B cell (primary cell): ENCODE measurements at regions not wholly inside any gene's neighbourhood (a gene's known extent, or its start where the extent isn't known, plus 50 kb on each side); places are given as distances from the start of the nearest gene placed in this dataset.
"Not testable (repeated sequence)": the region's sequence is repeated elsewhere in the genome, so short reads cannot be mapped to it uniquely, and the experiment has no call there.

Experiments used
- ATAC-seq: fragments of 200-7000 bp; cut with Tn5 transposase; one replicate; pipeline ENCODE4 v1.10.0; 2021; ENCODE audit warnings: low read depth, mild to moderate bottlenecking, moderate number of reproducible peaks, moderate library complexity
- CTCF ChIA-PET: fragments of 350-600 bp; sonication (Branson Sonifier 250); formaldehyde crosslinking; loops from one replicate; lab custom pipeline; 2021; ENCODE audit warnings: antibody characterized with exemption, inconsistent platforms; lab: Charles Lee
- POLR2A ChIA-PET: fragments of 350-600 bp; sonication (Branson Sonifier 250); formaldehyde crosslinking; loops from one replicate; lab custom pipeline; 2021; ENCODE audit warnings: antibody characterized with exemption; lab: Charles Lee
- DNase-seq: peaks from one replicate; pipeline ENCODE4 v3.0.0; 2013
- H2AFZ ChIP-seq: 2 replicates; pipeline ENCODE4 v1.6.1; 2012; ENCODE audit warnings: mild to moderate bottlenecking, low read depth, low read length; ENCODE audit not compliant: insufficient read depth, poor library complexity, severe bottlenecking
- H3K27ac ChIP-seq, 2 donors: 1 replicate in 1 of 2; 2 replicates in 1 of 2; pipeline ENCODE4 v1.5.1; 2012 to 2013; ENCODE audit warnings: low read length in 2 of 2, mild to moderate bottlenecking in 2 of 2, moderate library complexity in 1 of 2
- H3K27me3 ChIP-seq, 4 experiments: fragments of 200-600 bp in 1 of 4; sonication (generic) in 1 of 4; replicated peaks in 1 of 4; 1 replicate in 2 of 4; 2 replicates in 2 of 4; pipeline versions ENCODE4 v1.6.1 to v1.7.0; 2013 to 2016; ENCODE audit warnings: low read length in 3 of 4, mild to moderate bottlenecking in 2 of 4, mixed read lengths in 1 of 4, moderate library complexity in 1 of 4; ENCODE audit not compliant: insufficient read depth in 4 of 4, control insufficient read depth in 3 of 4; ENCODE audit errors: control extremely low read depth in 1 of 4
- H3K36me3 ChIP-seq, 2 experiments: replicated peaks in 1 of 2; 1 replicate in 1 of 2; 2 replicates in 1 of 2; pipeline versions ENCODE4 v1.6.1 to v1.7.1; 2013; ENCODE audit warnings: low read length in 1 of 2; ENCODE audit not compliant: insufficient read depth in 2 of 2, control insufficient read depth in 1 of 2; ENCODE audit errors: control extremely low read depth in 1 of 2, extremely low read depth in 1 of 2
- H3K4me1 ChIP-seq, 2 donors: fragments of 200-600 bp in 1 of 2; sonication (generic) in 1 of 2; 1 replicate in 1 of 2; 2 replicates in 1 of 2; pipeline versions ENCODE4 v1.5.1 to v1.6.1; 2013 to 2017; ENCODE audit warnings: low read length in 2 of 2; ENCODE audit not compliant: control insufficient read depth in 2 of 2, insufficient read depth in 2 of 2
- H3K4me2 ChIP-seq: replicated peaks from 2 replicates; pipeline ENCODE3; 2012; ENCODE audit warnings: mild to moderate bottlenecking, low read depth, low read length; ENCODE audit not compliant: poor library complexity, severe bottlenecking
- H3K4me3 ChIP-seq, 5 experiments: fragments of 200-600 bp in 1 of 5; sonication (generic) in 1 of 5; 1 replicate in 3 of 5; 2 replicates in 2 of 5; pipeline versions ENCODE4 v1.5.1 to v1.7.0; 2011 to 2016; ENCODE audit warnings: low read length in 4 of 5, mild to moderate bottlenecking in 4 of 5, low read depth in 2 of 5, control low read depth in 1 of 5, moderate library complexity in 1 of 5; ENCODE audit not compliant: insufficient read depth in 1 of 5; ENCODE audit errors: control extremely low read depth in 1 of 5, extremely low read depth in 1 of 5
- H3K79me2 ChIP-seq: fragments of 200-600 bp; sonication (generic); one replicate; pipeline ENCODE4 v1.6.0; 2016; ENCODE audit warnings: low read length; ENCODE audit not compliant: control insufficient read depth, insufficient read depth
- H3K9ac ChIP-seq: fragments of 200-600 bp; sonication (generic); 2 replicates; pipeline ENCODE4 v1.6.1; 2017; ENCODE audit warnings: mild to moderate bottlenecking, low read length, moderate library complexity
- H3K9me3 ChIP-seq, 3 donors: one replicate each; pipeline versions ENCODE4 v1.6.1 to v1.7.1; 2013; ENCODE audit warnings: low read length in 2 of 3; ENCODE audit not compliant: control insufficient read depth in 2 of 3, insufficient read depth in 1 of 3; ENCODE audit errors: control extremely low read depth in 1 of 3
- H4K20me1 ChIP-seq: 2 replicates; pipeline ENCODE4 v1.6.0; 2012; ENCODE audit warnings: mild to moderate bottlenecking, low read length; ENCODE audit not compliant: insufficient read depth, control insufficient read depth, poor library complexity, severe bottlenecking
- H3K27ac Mint-ChIP-seq: one replicate; pipeline ENCODE4 v1.8.0; 2021; ENCODE audit warnings: mixed read lengths
- H3K27me3 Mint-ChIP-seq: one replicate; pipeline ENCODE4 v1.8.0; 2021; ENCODE audit warnings: mixed read lengths
- H3K4me1 Mint-ChIP-seq: one replicate; pipeline ENCODE4 v1.8.0; 2021; ENCODE audit warnings: mixed read lengths
- H3K4me3 Mint-ChIP-seq: one replicate; pipeline ENCODE4 v1.8.0; 2021; ENCODE audit warnings: mixed read lengths
- H3K9me3 Mint-ChIP-seq: one replicate; pipeline ENCODE4 v1.8.0; 2022; ENCODE audit warnings: mixed read lengths; ENCODE audit not compliant: insufficient read depth
- WGBS: methylation state at CpG from one replicate; pipeline ENCODE4 v1.1.5; 2013; ENCODE audit warnings: missing lambda C conversion rate; ENCODE audit not compliant: insufficient coverage; 5-methylcytosine and 5-hydroxymethylcytosine counted together
- intact Hi-C: fragments of 100-400 bp; cut with micrococcal nuclease; formaldehyde crosslinking; loops from one replicate; pipeline ENCODE4 v1.10.0; 2022

DNA sequence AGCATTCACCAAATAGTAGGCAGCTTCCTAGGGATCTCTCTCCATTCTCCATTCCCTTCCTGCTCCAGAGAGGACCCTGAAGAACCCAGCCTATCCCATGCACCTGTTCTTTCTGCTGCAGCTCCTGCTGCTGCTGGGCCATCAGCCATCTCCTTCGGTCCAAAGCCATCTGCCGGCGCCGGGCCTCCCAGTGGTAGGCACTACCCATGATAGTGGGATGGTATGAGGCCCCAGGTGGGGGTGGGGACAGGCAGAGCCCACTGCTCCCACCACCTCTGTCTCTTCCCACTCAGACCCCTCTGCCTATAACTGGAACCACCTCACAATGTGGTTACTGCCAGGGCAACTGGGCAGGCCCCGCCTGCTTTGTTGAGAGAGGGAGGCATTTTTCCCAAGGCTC is 69.3 kb upstream of the RNU2-1 start:
- H3K79me2 ChIP-seq, H2AFZ ChIP-seq, ATAC-seq, H3K27ac Mint-ChIP-seq, H3K27me3 Mint-ChIP-seq, H4K20me1 ChIP-seq, H3K36me3 ChIP-seq, CTCF ChIA-PET, H3K4me3 ChIP-seq, POLR2A ChIA-PET, intact Hi-C loops, H3K4me2 ChIP-seq, DNase-seq, H3K27ac ChIP-seq, H3K27me3 ChIP-seq, H3K4me1 Mint-ChIP-seq, H3K4me1 ChIP-seq, H3K9me3 ChIP-seq, H3K9me3 Mint-ChIP-seq, H3K4me3 Mint-ChIP-seq, H3K9ac ChIP-seq: not testable (repeated sequence)
- no CpG with 5 or more reads among the region's 5 CpGs for WGBS

DNA sequence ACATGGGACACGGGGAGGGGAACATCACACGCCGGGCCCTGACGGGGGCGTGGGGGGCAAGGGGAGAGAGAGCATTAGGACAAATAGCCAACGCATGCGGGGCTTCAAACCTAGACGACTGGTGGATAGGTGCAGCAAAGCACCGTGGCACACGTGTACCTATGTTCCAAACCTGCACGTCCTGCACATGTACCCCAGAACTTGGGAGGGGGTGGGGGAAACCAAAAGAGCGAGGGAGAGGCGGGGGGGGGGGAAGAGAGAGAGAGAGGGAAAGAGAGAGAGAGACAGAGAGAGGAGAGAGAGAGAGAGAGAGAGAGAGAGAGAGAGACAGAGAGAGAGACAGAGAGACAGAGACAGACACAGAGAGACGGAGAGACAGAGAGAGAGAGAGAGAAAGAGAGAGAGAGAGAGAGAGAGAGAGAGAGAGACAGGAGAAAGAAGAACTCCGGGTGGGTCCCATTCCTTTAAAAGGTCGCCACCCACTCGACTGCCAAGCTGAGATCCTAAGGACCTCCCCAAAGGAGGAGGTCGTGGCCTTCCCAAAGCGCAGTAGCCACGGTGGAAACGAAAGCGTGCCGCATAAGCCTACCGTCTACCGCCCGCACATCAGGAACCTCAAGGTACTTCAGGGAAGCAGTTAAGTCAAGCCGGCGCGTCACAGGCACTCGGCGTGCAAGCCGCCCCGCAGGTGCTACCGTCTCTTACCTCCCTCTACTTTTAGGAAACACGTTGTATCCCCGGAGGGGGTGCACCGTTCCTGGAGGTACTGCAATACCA is 65.7 kb upstream of the RNU2-1 start:
- intact Hi-C loops, H3K27me3 Mint-ChIP-seq, CTCF ChIA-PET: not testable (repeated sequence)

DNA sequence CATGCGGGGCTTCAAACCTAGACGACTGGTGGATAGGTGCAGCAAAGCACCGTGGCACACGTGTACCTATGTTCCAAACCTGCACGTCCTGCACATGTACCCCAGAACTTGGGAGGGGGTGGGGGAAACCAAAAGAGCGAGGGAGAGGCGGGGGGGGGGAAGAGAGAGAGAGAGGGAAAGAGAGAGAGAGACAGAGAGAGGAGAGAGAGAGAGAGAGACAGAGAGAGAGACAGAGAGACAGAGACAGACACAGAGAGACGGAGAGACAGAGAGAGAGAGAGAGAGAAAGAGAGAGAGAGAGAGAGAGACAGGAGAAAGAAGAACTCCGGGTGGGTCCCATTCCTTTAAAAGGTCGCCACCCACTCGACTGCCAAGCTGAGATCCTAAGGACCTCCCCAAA is 55.9 kb upstream of the RNU2-1 start:
- intact Hi-C loops, H3K27ac ChIP-seq, H3K9ac ChIP-seq, H3K27me3 ChIP-seq, H3K4me2 ChIP-seq, H3K9me3 Mint-ChIP-seq, H3K4me3 ChIP-seq, H3K4me3 Mint-ChIP-seq, H4K20me1 ChIP-seq, H3K9me3 ChIP-seq, H3K27ac Mint-ChIP-seq, H3K27me3 Mint-ChIP-seq, DNase-seq, H3K4me1 ChIP-seq, CTCF ChIA-PET, H2AFZ ChIP-seq, POLR2A ChIA-PET, H3K4me1 Mint-ChIP-seq, H3K36me3 ChIP-seq, H3K79me2 ChIP-seq: not testable (repeated sequence)
- no CpG with 5 or more reads among the region's 11 CpGs for WGBS
- peak; percentile 17 for ATAC-seq

More for the DNA sequence above, 65.7 kb upstream of the RNU2-1 start:
- no CpG with 5 or more reads among the region's 37 CpGs for WGBS
- H3K4me3 Mint-ChIP-seq, H3K36me3 ChIP-seq, H3K27ac ChIP-seq, H3K4me1 ChIP-seq, ATAC-seq, H3K9ac ChIP-seq, H3K4me3 ChIP-seq, H3K9me3 Mint-ChIP-seq, H3K4me1 Mint-ChIP-seq, DNase-seq, H3K27ac Mint-ChIP-seq, H3K27me3 ChIP-seq, H3K4me2 ChIP-seq, H4K20me1 ChIP-seq, H2AFZ ChIP-seq, POLR2A ChIA-PET, H3K9me3 ChIP-seq, H3K79me2 ChIP-seq: not testable (repeated sequence)

DNA sequence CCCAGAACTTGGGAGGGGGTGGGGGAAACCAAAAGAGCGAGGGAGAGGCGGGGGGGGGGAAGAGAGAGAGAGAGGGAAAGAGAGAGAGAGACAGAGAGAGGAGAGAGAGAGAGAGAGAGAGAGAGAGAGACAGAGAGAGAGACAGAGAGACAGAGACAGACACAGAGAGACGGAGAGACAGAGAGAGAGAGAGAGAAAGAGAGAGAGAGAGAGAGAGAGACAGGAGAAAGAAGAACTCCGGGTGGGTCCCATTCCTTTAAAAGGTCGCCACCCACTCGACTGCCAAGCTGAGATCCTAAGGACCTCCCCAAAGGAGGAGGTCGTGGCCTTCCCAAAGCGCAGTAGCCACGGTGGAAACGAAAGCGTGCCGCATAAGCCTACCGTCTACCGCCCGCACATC is 49.8 kb upstream of the RNU2-1 start:
- H3K9ac ChIP-seq, H3K4me2 ChIP-seq, H2AFZ ChIP-seq, ATAC-seq, H3K4me3 ChIP-seq, H3K4me3 Mint-ChIP-seq, intact Hi-C loops, H4K20me1 ChIP-seq, H3K27me3 Mint-ChIP-seq, H3K79me2 ChIP-seq, H3K27ac Mint-ChIP-seq, H3K27ac ChIP-seq, CTCF ChIA-PET, H3K36me3 ChIP-seq, H3K4me1 Mint-ChIP-seq, H3K9me3 Mint-ChIP-seq, DNase-seq, H3K9me3 ChIP-seq, H3K4me1 ChIP-seq, POLR2A ChIA-PET, H3K27me3 ChIP-seq: not testable (repeated sequence)
- no CpG with 5 or more reads among the region's 15 CpGs for WGBS
